Stimulated activated CD4-positive, alpha-beta T cell treated with anti-CD3 and anti-CD28 coated beads, Interleukin-15, amount 100 ng/mL, for 1 hour (primary cell): ENCODE measurements at regions not wholly inside any gene's neighbourhood (a gene's known extent, or its start where the extent isn't known, plus 50 kb on each side); places are given as distances from the start of the nearest gene placed in this dataset.

Experiments
- DNase-seq, 2 donors: peaks; one replicate each; pipeline ENCODE4 v3.0.0-alpha.2; 2020; ENCODE audit warnings: low read depth in 1 of 2, low spot score in 1 of 2

DNA sequence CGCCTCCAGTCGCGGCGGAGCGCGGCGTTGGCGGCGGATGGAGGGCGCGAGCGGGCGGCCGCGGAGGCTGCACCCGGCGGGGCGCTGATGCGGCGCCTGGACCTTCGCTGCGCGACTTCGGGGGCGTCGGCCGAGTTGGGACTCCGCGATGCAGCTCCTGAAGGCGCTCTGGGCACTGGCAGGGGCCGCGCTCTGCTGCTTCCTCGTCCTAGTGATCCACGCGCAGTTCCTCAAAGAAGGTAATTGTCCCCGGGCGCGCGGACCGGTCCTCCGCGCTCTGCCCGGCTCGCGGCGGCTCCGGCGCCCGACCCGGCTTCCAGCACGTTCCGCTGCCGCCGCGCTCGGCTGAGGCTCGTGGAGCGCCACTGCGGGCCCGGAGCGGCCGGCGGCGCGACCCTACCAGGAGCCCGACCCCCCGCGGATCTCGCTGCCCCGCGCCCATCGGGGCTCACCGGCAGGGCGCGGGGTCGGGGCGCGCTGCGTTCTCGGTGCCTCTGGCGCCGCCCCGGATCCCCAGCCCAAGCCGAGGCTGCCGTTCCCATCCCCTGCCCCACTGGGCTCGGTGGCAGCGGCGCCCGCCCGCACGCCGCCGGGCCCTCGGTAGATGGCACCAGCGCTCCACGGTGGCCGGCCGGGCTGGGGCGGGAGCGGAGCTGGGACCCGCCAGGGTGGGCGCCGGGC, 1251.2 kb downstream of the BRD1 start:
- no peak for DNase-seq

DNA sequence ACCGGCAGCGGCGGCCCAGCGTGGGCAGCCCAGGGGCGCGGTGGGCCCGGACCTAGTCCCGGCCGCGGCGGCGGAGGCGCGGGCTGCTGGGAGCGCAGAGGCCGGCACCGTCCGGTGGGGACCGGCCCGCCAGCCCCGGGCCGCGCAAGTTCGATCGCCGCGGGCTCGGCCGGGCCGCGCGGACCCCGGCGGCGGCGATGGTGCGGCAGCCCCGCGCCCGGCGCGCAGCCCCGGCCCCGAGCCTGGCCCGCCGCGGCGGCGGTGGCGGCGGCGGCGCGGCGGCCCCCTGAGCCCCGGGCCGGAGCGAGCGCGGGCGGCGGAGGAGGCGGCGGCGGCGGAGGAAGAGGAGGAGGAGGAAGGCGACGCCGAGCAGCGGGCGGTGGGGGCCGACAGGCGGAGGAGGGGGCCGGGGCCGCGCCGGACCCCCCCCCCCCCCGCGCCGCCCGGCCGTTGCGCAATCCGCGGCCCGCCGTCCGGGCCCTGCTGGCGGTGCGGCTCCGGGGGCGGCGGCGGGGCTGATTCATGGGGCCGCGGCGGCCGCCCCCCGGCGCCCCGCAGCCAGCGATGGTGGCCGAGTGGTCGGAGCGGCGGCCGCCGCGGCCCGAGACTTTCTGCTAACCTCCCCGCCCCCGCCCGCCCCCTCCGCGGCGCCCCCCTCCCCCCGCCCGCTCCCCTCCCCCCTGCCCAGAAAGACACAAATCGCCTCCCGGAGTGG, 1251.9 kb downstream of the BRD1 start:
- DNase-seq = no peak

DNA sequence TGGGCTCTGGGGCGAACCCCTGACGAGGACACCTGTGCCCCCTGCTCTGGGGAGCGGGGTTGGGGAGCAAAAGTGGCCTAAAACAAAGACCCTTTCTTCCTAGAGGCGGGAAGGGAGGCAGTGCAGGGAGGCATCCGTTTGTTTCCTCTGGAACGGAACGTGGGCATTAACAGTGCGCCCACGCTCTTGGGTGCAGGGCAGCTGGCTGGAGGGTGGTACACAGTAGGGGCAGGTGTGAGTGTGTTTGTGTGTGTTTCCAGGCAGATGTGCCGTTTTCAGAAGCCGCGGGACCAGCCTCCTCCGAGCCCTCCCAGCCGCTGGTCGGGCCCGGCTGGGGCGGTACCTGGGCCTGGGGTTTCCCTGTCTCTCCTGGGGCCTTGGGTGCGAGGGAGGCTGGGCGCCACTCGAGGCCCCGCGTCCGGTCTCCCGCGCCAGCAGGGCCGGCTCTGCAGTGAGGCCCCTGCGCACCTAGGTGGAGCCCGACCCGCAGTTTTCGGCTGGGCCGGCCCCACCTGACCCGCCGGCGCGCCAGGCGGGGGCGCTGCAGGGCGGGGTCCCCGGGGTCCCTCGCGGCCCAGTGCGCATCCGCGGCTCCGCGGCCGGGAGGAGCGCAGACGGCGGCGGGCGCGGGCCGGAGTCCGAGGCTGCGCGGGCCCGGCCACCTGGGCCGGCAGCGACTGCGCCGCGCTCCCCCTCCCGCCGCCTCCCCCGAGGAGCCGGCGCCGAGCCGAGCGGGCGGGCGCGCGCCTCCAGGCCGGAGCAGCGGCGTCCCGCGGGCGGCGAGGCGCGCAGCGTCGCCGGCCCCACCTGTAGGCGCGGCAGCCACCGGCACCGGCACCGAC, 1252.7 kb downstream of the BRD1 start:
- no peak for DNase-seq

DNA sequence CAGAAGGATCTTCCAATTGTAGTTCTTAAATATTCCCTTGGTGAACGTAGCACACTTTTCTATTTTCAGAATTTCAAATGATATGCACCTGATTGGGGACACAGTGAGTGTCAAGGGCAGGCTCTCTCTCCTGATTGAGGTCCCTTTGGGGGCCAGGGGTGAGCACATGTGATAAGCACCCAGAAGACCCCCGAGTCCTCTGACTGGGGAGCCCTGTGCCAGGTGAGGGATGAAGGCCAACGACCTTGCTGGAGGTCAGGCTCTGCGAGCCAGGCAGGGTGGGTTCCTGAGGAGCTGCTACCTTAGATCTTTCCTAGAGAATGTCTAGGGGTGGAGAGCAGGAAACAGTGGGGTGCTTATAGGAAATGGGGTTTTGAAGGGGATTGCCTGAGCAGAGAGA, 1253.9 kb downstream of the BRD1 start:
- no peak for DNase-seq

DNA sequence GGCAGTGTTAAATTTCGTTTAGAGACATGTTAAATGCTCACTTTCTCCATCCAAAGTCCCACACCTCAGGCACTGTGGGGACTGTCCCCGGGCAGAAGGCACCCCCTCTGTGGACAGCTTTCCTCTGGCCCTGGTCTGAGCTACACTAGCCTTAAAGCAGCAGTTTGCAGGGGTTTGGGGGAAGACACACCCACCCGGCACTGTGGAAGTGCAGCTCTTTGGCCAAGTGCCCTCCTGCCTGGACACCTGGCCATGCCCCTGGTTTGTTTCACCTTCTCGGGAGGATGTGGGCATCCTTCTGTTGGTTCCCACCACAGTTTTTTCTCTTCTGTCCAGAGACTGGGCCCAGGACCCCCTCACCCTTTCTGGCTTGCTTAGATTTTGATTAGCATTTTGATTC, 1254.7 kb downstream of the BRD1 start:
- no peak for DNase-seq

DNA sequence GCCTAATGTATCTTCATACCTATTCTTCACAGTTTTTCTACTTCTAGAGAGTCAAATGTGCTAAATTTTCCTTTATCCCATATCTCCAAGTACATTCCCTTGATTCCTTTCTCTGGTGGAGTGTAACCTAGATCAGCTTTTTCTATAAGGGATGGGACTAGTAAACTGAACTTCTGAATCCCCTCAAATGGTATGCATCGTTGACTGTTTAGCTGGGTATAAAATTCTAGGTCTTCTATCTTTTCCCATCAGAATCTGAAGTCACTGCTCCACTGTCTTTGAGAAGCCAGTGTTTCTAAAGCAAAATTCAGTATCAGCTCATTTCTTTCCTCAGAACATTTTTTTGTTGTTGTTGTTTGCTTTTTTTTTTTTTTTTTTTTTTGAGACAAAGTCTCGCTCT, 1256.8 kb downstream of the BRD1 start:
- DNase-seq = no peak

DNA sequence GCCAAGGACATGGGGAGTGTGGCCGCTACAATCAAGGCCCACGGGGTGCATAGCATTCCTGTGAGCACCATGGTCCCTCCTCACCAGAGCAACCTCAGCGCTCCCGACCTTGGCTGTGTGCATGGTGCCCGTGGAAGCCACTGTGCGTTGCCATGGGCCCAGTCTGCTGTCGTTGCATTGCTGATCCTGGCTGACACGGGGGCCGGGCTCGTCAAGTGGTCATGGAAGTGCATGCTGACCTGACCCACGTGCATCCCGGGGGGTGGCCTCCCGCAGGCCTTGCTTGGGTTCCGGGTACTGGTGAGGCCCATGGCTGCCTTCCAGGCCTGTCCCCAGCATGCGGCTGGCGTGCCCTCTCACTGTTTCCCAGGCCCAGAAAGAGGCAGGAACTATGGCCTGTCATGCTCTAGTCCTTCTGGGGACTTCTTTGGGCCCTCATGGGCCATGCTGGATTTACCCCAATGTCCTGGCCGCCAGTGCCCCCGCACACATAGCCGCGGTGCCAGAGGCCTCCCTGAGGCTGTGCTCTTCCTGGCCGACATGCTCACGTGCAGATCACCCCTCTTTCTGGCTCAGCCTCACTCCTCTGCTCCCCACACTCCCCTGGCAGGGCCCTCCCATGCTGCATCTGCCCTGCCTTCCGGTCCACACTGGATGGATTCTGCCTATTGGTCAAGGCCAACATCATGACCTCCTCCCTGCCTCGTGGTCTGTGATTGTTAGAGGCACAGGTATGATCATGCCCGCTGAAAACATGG, 1258.0 kb downstream of the BRD1 start:
- no peak for DNase-seq

DNA sequence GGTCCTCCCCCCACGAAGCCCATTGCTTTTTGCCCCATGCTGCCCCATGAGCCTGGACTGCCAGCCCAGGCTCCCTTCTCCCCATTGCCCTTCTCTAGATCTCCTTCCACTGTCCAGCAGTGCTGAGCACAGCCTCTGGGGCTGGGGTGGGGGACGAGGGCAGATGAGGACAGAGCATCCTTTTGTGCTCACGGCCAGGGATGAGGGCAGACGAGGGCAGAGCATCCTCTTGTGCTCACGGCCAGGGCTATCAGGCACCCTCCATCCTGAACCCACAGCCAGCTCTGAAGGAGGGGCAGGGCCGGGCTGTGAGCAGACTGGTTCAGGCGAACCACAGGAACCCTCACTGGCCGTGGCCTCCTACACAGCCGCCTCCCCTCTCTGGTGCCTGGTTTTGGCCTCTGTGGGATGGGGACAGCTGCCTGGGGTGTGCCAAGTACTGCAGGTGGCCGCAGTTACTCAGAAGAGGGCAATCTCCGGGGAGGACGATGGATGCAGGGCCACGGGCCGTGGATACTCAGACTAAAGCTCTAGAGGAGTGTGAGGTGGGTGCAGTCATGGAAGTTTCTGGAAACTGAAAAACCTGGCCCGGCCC, 1258.8 kb downstream of the BRD1 start:
- DNase-seq = no peak

DNA sequence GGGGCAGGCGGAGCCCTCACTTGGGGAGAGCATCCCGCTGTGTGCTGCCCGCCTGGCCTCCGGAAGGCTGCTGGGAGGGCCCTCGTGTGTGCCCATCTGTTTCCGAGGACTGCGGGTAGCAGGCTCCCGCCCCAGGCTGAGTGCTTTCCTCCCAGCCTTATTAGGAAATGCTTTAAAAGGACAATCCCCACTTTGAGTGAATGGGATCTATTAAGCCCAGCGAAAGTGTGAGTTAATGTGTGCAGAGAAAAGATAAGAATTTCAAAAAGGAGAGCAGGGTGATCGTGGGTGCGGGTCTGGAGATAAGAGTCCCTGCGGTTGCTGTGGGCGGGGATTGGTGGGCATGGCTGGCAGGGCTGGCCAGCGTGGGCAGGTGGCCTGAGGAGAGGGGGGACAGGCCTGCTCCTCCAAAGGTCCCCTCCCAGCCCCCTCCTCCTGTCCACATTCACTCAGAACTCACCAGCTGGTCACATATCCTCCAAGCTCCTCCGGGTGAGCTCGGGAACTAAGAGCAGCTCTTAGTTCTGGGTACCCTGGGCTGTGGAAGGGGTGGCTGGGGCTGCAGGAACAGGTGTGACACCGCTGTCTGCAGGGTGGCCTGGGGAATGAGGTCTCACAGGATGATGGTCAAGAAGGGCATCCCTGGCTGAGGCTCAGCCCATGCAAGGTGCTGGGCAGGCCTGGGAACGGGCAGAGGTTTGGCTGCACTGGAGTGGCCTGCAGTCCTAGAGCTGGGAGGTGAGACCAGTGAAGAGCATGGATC, 1260.3 kb downstream of the BRD1 start:
- DNase-seq = no peak

DNA sequence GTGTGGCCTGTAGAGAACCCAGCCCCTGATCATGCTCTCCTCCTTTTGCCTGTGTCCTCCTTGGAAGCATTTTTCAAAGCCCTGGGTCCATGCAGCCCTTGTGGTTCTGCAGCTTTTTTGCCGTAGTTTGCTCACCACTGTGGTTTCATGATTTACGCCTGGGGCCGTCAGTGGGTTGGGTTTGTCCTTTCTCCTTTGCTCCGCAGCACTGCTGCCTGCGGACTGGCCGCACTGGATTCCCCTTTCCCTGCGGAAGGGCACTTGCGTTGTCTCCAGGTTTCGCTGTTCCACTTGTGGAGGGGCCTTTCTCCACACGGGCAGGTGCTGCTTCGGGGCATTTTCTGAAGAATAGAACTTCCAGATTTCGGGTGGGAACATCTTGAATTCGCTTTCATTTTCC, 1260.9 kb downstream of the BRD1 start:
- no peak for DNase-seq

DNA sequence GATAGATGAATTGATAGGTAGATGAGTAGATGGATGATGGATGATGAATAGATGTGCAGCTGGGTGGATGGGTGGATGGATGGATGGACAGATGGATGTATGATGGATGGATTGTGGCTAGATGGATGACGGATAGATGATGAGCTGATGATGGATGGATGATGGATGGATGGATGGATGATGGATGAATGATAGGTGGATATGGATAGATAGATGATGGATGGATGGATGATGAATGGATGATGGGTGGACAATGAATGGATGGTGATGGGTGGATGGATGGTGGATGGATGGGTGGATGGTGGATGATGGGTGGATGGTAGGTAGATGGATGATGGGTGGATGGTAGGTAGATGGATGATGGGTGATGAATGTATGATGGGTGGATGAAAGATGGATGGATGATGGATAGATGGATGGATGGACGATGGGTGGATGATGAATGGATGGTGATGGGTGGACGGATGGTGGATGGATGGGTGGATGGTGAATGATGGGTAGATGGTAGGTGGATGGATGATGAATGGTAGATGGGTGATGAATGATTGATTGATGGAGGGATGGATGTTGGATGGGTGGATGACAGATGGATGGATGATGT, 1261.7 kb downstream of the BRD1 start:
- DNase-seq = no peak

DNA sequence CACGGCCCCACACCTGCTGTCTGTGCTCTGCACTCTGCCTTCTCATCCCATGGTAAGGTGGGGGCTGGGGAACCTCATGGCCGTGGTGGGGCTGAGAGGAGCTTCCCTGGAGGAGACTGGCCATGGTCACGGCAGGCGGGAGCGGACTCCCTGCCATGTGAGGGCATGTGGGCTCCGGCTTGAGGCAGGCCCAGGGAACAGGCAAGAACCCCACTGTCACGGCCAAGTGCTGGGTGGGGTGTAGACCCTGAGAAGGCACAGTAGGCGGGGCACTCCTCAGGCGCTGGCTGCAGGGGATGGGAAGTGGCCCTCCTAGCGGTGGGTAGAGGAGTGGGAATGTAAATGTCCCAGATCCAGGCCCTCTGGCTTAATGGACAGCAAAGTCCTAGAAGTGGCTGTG, 1262.7 kb downstream of the BRD1 start:
- DNase-seq = no peak

DNA sequence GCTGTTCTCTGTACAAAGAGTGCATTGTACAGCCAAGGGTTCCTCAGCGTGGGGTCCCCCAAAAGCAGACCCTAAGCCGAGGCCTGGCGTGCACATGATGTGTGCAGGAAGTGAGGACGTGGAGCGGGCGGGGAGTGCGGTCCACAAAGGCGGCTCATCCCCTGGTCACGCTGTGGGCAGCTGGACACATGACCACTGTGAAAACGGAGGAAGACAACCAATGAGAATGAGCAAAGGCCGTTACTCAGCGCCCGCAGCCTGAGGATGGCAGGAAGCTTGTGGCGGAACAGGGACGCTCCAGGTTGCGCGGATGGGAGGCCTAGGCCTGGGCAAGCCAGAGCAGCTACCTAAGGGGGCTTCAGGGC, 1263.7 kb downstream of the BRD1 start:
- no peak for DNase-seq

DNA sequence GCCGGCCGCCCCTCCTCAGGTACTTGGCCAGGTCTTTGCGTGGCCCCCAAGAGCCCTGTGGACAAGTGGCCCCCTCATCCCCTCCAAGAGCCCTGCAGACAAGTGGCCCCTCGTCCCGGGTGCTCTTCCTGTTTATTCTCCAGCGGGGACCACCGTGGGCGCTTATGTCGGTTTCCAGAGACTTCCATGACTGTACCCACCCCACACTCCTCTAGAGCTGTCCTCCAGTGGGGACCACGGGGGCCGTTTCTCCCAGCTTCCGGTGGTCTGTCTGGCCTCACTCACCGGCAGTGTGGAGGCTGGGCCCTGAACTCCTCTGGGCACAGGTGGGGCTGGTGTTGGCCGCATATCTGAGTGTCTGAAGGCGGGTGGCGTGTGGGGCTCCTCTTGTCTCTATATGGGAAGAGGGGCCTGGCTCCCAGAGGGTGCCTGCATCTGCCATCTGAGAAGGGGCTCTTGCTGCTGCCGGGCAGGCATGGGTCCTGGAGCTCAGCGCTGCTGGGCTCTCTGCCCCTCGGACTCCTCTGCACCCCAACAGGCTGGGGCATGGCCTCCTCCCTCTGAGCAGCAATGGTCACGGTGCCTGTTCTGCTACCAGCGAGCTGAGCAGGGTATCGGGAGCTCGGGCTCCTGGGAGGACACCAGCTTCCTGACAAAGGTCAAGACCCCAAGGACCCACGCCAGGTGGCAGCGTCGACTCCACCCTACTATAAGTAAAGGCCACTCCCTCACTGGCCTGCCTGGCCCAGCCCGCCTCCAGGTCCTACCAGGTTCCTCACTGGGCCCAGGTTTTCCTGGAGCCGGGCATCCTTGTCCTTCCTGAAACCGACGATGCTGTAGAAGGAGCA, 1264.3 kb downstream of the BRD1 start:
- no peak for DNase-seq

DNA sequence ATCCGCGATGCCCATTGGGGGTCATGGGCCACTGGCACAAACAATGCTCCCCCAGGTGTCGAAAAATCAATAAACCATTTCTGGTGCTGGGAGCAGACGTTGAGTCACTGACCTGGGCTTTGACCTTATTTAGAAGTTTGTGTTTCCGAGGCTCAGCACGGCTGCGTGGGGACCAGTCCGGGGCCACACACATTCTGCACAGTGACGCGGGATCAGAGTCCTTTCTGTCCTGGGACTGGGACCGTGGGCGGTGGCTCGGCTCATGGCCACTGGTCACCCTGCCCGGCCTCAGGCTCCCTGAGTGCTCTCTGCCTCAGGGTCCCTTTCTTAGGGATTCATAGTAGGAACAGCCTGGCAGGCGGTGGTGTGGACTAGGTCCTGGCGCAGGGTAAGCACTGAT, 1266.0 kb downstream of the BRD1 start:
- DNase-seq = no peak

DNA sequence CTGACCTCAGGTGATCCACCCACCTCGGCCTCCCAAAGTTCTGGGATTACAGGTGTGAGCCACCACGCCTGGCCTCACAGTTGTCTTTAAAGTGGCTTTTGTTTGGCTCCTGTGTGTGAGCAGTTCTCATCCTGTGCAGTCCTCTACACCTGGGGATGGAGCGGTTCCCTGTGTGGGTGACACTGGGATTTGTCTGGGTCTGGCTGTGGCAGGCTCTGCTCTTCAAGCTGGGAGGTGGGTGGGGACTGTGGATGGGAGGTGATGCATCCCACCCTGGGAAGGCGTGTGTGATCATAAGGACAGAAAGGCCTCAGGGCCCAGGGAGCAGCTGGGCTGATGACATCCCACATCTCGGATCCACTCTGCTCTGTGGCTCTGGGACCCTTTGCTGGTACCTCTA, 1266.8 kb downstream of the BRD1 start:
- no peak for DNase-seq

DNA sequence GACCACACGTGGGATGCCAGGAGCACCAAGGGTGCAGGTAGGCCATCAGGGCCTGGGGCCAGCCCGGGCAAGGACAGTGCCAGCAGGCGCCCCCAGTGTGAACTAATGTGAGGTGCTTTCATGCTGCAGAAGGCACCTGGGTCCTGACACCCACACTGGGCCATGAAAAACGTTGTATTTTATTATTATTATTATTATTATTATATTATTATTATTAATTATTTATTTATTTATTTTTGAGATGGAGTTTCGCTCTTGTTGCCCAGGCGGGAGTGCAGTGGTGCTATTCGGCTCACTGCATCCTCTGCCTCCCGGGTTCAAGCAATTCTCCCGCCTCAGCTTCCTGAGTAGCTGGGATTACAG, 1267.3 kb downstream of the BRD1 start:
- DNase-seq = no peak

DNA sequence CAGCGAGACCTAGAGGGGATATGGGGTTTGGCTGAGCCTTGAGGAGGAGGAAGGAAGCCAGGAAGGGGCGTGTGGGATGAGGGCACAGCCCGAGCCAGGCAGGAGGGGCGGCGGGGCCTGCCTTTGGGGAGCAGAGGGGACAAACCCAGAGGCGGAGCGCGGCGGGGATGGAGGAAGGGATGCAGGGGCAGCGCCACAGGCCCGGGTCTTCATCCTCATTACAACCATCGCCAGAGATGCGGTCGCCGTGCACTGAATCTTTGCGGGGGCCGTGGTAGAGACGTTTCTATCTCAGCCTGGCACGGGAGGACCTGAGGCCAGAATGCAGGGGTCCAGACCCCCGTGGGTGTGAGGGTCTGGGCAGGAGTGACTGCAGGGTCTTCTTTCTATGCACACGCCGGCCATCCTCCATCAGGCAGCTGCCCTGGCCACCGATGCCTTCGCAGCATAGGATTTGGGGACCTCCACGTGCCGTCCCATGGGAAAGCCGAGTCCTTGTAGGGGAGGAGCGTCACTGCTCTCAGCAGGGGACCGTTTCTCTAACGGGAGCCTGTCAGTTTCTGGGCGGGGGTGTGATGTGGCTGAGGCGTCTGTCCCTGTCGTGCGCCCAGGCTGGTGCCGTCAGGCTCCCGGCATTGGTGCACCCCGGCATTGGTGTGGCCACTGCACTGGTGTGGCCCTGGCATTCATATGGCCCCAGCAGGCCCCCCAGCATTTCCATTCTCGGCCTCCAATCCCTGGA, 1267.9 kb downstream of the BRD1 start:
- no peak for DNase-seq
